Adrenal gland (tissue), 9 donors: ENCODE measurements at regions not wholly inside any gene's neighbourhood (a gene's known extent, or its start where the extent isn't known, plus 50 kb on each side); places are given as distances from the start of the nearest gene placed in this dataset.

ENCODE experiments used
- DNase-seq, 7 donors: peaks; one replicate each; pipeline ENCODE4 v3.0.0-alpha.2; 2019 to 2020
- H3K27ac ChIP-seq, 5 donors: fragments of 200-600 bp; sonication (generic) in 4 of 5; 1 replicate in 3 of 5; 2 replicates in 2 of 5; pipeline versions ENCODE4 v1.5.1 to v1.8.0; 2016 to 2020; ENCODE audit warnings: mild to moderate bottlenecking in 1 of 5
- H3K27me3 ChIP-seq: fragments of 200-600 bp; 2 replicates; pipeline ENCODE4 v1.8.0; 2021
- H3K36me3 ChIP-seq, 2 donors: fragments of 200-600 bp; replicated peaks in 1 of 2; 1 replicate in 1 of 2; 2 replicates in 1 of 2; pipeline versions ENCODE4 v1.5.1 to v1.8.0; 2018 to 2022
- H3K4me1 ChIP-seq, 2 donors: fragments of 200-600 bp; replicated peaks in 1 of 2; 1 replicate in 1 of 2; 2 replicates in 1 of 2; pipeline versions ENCODE4 v1.5.1 to v1.8.0; 2018 to 2021
- H3K4me3 ChIP-seq, 4 donors: fragments of 200-600 bp; sonication (generic) in 3 of 4; one replicate each; pipeline ENCODE4 v1.5.1; 2016 to 2018
- H3K9me3 ChIP-seq, 3 donors: fragments of 200-600 bp; sonication (generic) in 1 of 3; replicated peaks in 1 of 3; 1 replicate in 2 of 3; 2 replicates in 1 of 3; pipeline versions ENCODE4 v1.5.1 to v1.8.0; 2016 to 2021
- CTCF ChIP-seq, 6 experiments: fragments of 450-650 bp in 4 of 6; fragments of 200-600 bp in 2 of 6; sonication (generic) in 1 of 6; IDR thresholded peaks; 1 replicate in 5 of 6; 2 replicates in 1 of 6; pipeline versions ENCODE4 v1.5.1 to v1.8.0; 2016 to 2021; ENCODE audit warnings: antibody characterized with exemption in 6 of 6, mild to moderate bottlenecking in 2 of 6, moderate library complexity in 1 of 6
- POLR2A ChIP-seq, 2 donors: fragments of 450-650 bp; IDR thresholded peaks; one replicate each; pipeline ENCODE4 v1.6.1; 2017; ENCODE audit warnings: antibody characterized with exemption in 2 of 2, mild to moderate bottlenecking in 2 of 2, moderate library complexity in 1 of 2
- WGBS, 4 donors: extraction: QIAGEN DNeasy Blood & Tissue Kit in 2 of 4; methylation state at CpG; one replicate each; pipeline versions ENCODE4 v1.1.5 to v1.1.7; 2013 to 2017; 5-methylcytosine and 5-hydroxymethylcytosine counted together
- intact Hi-C, 2 donors: fragments of 100-400 bp; cut with DNase I; formaldehyde crosslinking; loops; one replicate each; pipeline versions ENCODE4 v1.14.1 to v1.15.0; 2022 to 2023
- donor health status: healthy with polysubstance abuse.
- donor health status: Bipolar disorder and iron deficiency.
- donor health status: DM: yes; HTN: yes; CAD: no.
- donor health status: DM: no; HTN: no; CAD: no.
- donor health status: DM: no; HTN: no; CAD: no.

- Histone ChIP-seq H3K4me1 (no peaks in the 10 kb centered on the region), H3K27me3 (no peaks in the 10 kb centered on the region), H3K27ac (peak overlapping the region in 1 of 5 donors; percentile 10), H3K4me3 (no peak overlapping the region), H3K9me3 (no peaks in the 10 kb centered on the region), H3K36me3 (no peaks in the 10 kb centered on the region)
- intact Hi-C loops = no loop called here
- WGBS, 4 donors = 79 to 88% (median 80%) methylated on average over 3 of the region's 3 CpGs
- TF ChIP-seq CTCF (IDR thresholded peaks at IDR 0.05) (no peak), POLR2A (IDR thresholded peaks at IDR 0.05) (no peak)
- peak in 2 of 7 donors; percentile 8 to 54 for DNase-seq
Measured at GRCh38 chr3:43909149-43909548, 218.4 kb downstream of the ABHD5 start.

GRCh38 chr3:43910750-43911149, 220.0 kb downstream of the ABHD5 start:
- WGBS, 4 donors = 65 to 78% (median 68%) methylated on average over 2 of the region's 2 CpGs
- H3K4me3 ChIP-seq = no peak overlapping the region
- no peaks in the 10 kb centered on the region for H3K27me3 ChIP-seq
- intact Hi-C loops = no loop called here
- H3K27ac ChIP-seq = no peak overlapping the region
- H3K4me1 ChIP-seq = no peaks in the 10 kb centered on the region
- H3K9me3 ChIP-seq = no peaks in the 10 kb centered on the region
- TF ChIP-seq CTCF (IDR thresholded peaks at IDR 0.05) (no peak), POLR2A (IDR thresholded peaks at IDR 0.05) (no peak)
- no peaks in the 10 kb centered on the region for H3K36me3 ChIP-seq
- no peak for DNase-seq

GRCh38 chr3:43913036-43913948, 222.6 kb downstream of the ABHD5 start:
- intact Hi-C loops = no loop called here
- TF ChIP-seq POLR2A (IDR thresholded peaks at IDR 0.05) (no peak), CTCF (IDR thresholded peaks at IDR 0.05) (no peak)
- no peaks in the 10 kb centered on the region for H3K4me1 ChIP-seq
- H3K9me3 ChIP-seq = no peaks in the 10 kb centered on the region
- no peak for DNase-seq
- no peak overlapping the region for H3K4me3 ChIP-seq
- WGBS, 4 donors = 81 to 89% (median 86%) methylated on average over 8 of the region's 8 CpGs
- no peaks in the 10 kb centered on the region for H3K36me3 ChIP-seq
- H3K27me3 ChIP-seq = no peaks in the 10 kb centered on the region
- H3K27ac ChIP-seq = no peak overlapping the region

- intact Hi-C loops = no loop called here
- no peak overlapping the region for H3K27ac ChIP-seq
- H3K9me3 ChIP-seq = no peaks in the 10 kb centered on the region
- H3K4me3 ChIP-seq = no peak overlapping the region
- no peak for DNase-seq
- no peaks in the 10 kb centered on the region for H3K4me1 ChIP-seq
- 84 to 89% (median 84%) methylated on average over 2 of the region's 2 CpGs for WGBS, 4 donors
- H3K27me3 ChIP-seq = no peaks in the 10 kb centered on the region
- TF ChIP-seq POLR2A (IDR thresholded peaks at IDR 0.05) = no peak
- TF ChIP-seq CTCF (IDR thresholded peaks at IDR 0.05) = no peak
- no peaks in the 10 kb centered on the region for H3K36me3 ChIP-seq
Measured at GRCh38 chr3:43914269-43914668, 223.5 kb downstream of the ABHD5 start.
